T-helper 2 cell treated with Interferon-gamma antibody and Interleukin-4, amounts not matched to agents 5 μg/mL and 100 μg/mL, for 36 hours (primary cell): ENCODE measurements at regions not wholly inside any gene's neighbourhood (a gene's known extent, or its start where the extent isn't known, plus 50 kb on each side); places are given as distances from the start of the nearest gene placed in this dataset.

Experiments used
- DNase-seq: peaks from one replicate; pipeline ENCODE4 v3.0.0; 2021; ENCODE audit warnings: low spot score
- H3K27ac Mint-ChIP-seq: one replicate; pipeline ENCODE4 v1.8.0; 2021; ENCODE audit warnings: mild to moderate bottlenecking, mixed read lengths
- H3K27me3 Mint-ChIP-seq: one replicate; pipeline ENCODE4 v1.8.0; 2021; ENCODE audit warnings: low read depth, mixed read lengths
- H3K36me3 Mint-ChIP-seq: one replicate; pipeline ENCODE4 v1.8.0; 2021; ENCODE audit warnings: low read depth, mixed read lengths
- H3K4me1 Mint-ChIP-seq: one replicate; pipeline ENCODE4 v1.8.0; 2021; ENCODE audit warnings: low read depth, mixed read lengths
- H3K4me3 Mint-ChIP-seq: one replicate; pipeline ENCODE4 v1.8.0; 2022; ENCODE audit warnings: mild to moderate bottlenecking, moderate library complexity, mixed read lengths
- H3K9me3 Mint-ChIP-seq: one replicate; pipeline ENCODE4 v1.8.0; 2021; ENCODE audit warnings: mixed read lengths

- no peak for DNase-seq
- H3K4me1 Mint-ChIP-seq, result peaks cover 2% of the 10 kb centered on the region
- H3K27ac Mint-ChIP-seq, result no peak overlapping the region
- peaks cover 19% of the 10 kb centered on the region for H3K9me3 Mint-ChIP-seq
- H3K27me3 Mint-ChIP-seq, result peaks cover 5% of the 10 kb centered on the region
- no peak overlapping the region for H3K4me3 Mint-ChIP-seq
- no peaks in the 10 kb centered on the region for H3K36me3 Mint-ChIP-seq
Measured at GRCh38 chr7:7090460-7090859, 91.9 kb upstream of the C1GALT1 start.

- H3K27me3 Mint-ChIP-seq, result peaks cover 7% of the 10 kb centered on the region
- H3K36me3 Mint-ChIP-seq, result no peaks in the 10 kb centered on the region
- H3K9me3 Mint-ChIP-seq, result no peaks in the 10 kb centered on the region
- no peak for DNase-seq
- H3K4me3 Mint-ChIP-seq, result no peak overlapping the region
- H3K27ac Mint-ChIP-seq, result no peak overlapping the region
- H3K4me1 Mint-ChIP-seq, result peaks cover 4% of the 10 kb centered on the region
Measured at GRCh38 chr7:7098280-7098818, 84.0 kb upstream of the C1GALT1 start.

- Mint-ChIP-seq H3K27me3 (peaks cover 7% of the 10 kb centered on the region), H3K4me3 (no peak overlapping the region), H3K36me3 (no peaks in the 10 kb centered on the region), H3K4me1 (peaks cover 8% of the 10 kb centered on the region), H3K9me3 (no peaks in the 10 kb centered on the region), H3K27ac (no peak overlapping the region)
- no peak for DNase-seq
Measured at GRCh38 chr7:7099584-7100014, 82.7 kb upstream of the C1GALT1 start.

GRCh38 chr7:7100432-7100849 lies 81.9 kb upstream of the C1GALT1 start:
- H3K36me3 Mint-ChIP-seq, result no peaks in the 10 kb centered on the region
- DNase-seq, result no peak

GRCh38 chr7:7102906-7103305 lies 79.4 kb upstream of the C1GALT1 start:
- no peak overlapping the region for H3K4me3 Mint-ChIP-seq
- no peak for DNase-seq
- H3K9me3 Mint-ChIP-seq, result peaks cover 3% of the 10 kb centered on the region
- peaks cover 5% of the 10 kb centered on the region for H3K27me3 Mint-ChIP-seq
- H3K36me3 Mint-ChIP-seq, result peaks cover 3% of the 10 kb centered on the region
- H3K27ac Mint-ChIP-seq, result no peak overlapping the region
- peaks cover 20% of the 10 kb centered on the region for H3K4me1 Mint-ChIP-seq

More at GRCh38 chr7:7100432-7100849, 81.9 kb upstream of the C1GALT1 start:
- no peak overlapping the region for H3K4me3 Mint-ChIP-seq
- peaks cover 14% of the 10 kb centered on the region for H3K4me1 Mint-ChIP-seq
- H3K9me3 Mint-ChIP-seq, result no peaks in the 10 kb centered on the region
- H3K27me3 Mint-ChIP-seq, result peaks cover 7% of the 10 kb centered on the region
- H3K27ac Mint-ChIP-seq, result no peak overlapping the region

GRCh38 chr7:7103343-7104313 lies 78.7 kb upstream of the C1GALT1 start:
- H3K27me3 Mint-ChIP-seq, result peaks cover 5% of the 10 kb centered on the region
- H3K4me3 Mint-ChIP-seq, result no peak overlapping the region
- peaks cover 5% of the 10 kb centered on the region for H3K9me3 Mint-ChIP-seq
- peaks cover 3% of the 10 kb centered on the region for H3K36me3 Mint-ChIP-seq
- H3K27ac Mint-ChIP-seq, result peak overlapping the region; percentile 33
- H3K4me1 Mint-ChIP-seq, result peaks cover 20% of the 10 kb centered on the region
- no peak for DNase-seq

- Mint-ChIP-seq H3K36me3 (peaks cover 3% of the 10 kb centered on the region), H3K4me3 (no peak overlapping the region), H3K27ac (peak overlapping the region; percentile 33), H3K4me1 (peaks cover 20% of the 10 kb centered on the region), H3K27me3 (peaks cover 5% of the 10 kb centered on the region), H3K9me3 (peaks cover 8% of the 10 kb centered on the region)
- DNase-seq, result no peak
Measured at GRCh38 chr7:7104314-7104698, 78.0 kb upstream of the C1GALT1 start.

GRCh38 chr7:7104971-7105370 lies 77.4 kb upstream of the C1GALT1 start:
- Mint-ChIP-seq H3K4me1 (peaks cover 20% of the 10 kb centered on the region), H3K4me3 (peak overlapping the region; percentile 29), H3K9me3 (peaks cover 8% of the 10 kb centered on the region), H3K27me3 (peaks cover 5% of the 10 kb centered on the region), H3K36me3 (peaks cover 3% of the 10 kb centered on the region), H3K27ac (no peak overlapping the region)
- no peak for DNase-seq

GRCh38 chr7:7105800-7106582 lies 76.4 kb upstream of the C1GALT1 start:
- DNase-seq, result no peak
- peaks cover 8% of the 10 kb centered on the region for H3K9me3 Mint-ChIP-seq
- H3K4me1 Mint-ChIP-seq, result peaks cover 20% of the 10 kb centered on the region
- peaks cover 3% of the 10 kb centered on the region for H3K36me3 Mint-ChIP-seq
- H3K27ac Mint-ChIP-seq, result no peak overlapping the region
- H3K4me3 Mint-ChIP-seq, result peak overlapping the region; percentile 29
- H3K27me3 Mint-ChIP-seq, result peaks cover 5% of the 10 kb centered on the region

GRCh38 chr7:7108931-7109330 lies 73.4 kb upstream of the C1GALT1 start:
- Mint-ChIP-seq H3K27me3 (peaks cover 5% of the 10 kb centered on the region), H3K36me3 (peaks cover 3% of the 10 kb centered on the region), H3K9me3 (peaks cover 8% of the 10 kb centered on the region), H3K4me3 (no peak overlapping the region), H3K27ac (no peak overlapping the region), H3K4me1 (peaks cover 16% of the 10 kb centered on the region)
- no peak for DNase-seq

- no peak for DNase-seq
- Mint-ChIP-seq H3K4me3 (no peak overlapping the region), H3K27me3 (peaks cover 9% of the 10 kb centered on the region), H3K9me3 (peaks cover 8% of the 10 kb centered on the region), H3K36me3 (peaks cover 3% of the 10 kb centered on the region), H3K4me1 (peaks cover 11% of the 10 kb centered on the region), H3K27ac (no peak overlapping the region)
Measured at GRCh38 chr7:7109934-7110333, 72.4 kb upstream of the C1GALT1 start.

GRCh38 chr7:7110706-7111105 lies 71.6 kb upstream of the C1GALT1 start:
- DNase-seq, result no peak
- H3K36me3 Mint-ChIP-seq, result peaks cover 3% of the 10 kb centered on the region
- H3K27me3 Mint-ChIP-seq, result peaks cover 9% of the 10 kb centered on the region
- peaks cover 4% of the 10 kb centered on the region for H3K4me1 Mint-ChIP-seq
- H3K9me3 Mint-ChIP-seq, result peaks cover 8% of the 10 kb centered on the region
- H3K27ac Mint-ChIP-seq, result no peak overlapping the region
- H3K4me3 Mint-ChIP-seq, result no peak overlapping the region

GRCh38 chr7:7112868-7113267 lies 69.5 kb upstream of the C1GALT1 start:
- H3K27ac Mint-ChIP-seq, result no peak overlapping the region
- peaks cover 5% of the 10 kb centered on the region for H3K9me3 Mint-ChIP-seq
- peaks cover 9% of the 10 kb centered on the region for H3K27me3 Mint-ChIP-seq
- peaks cover under 1% of the 10 kb centered on the region for H3K36me3 Mint-ChIP-seq
- no peak for DNase-seq
- no peak overlapping the region for H3K4me3 Mint-ChIP-seq
- H3K4me1 Mint-ChIP-seq, result no peaks in the 10 kb centered on the region
